Keratinocyte (primary cell): ENCODE measurements at regions not wholly inside any gene's neighbourhood (a gene's known extent, or its start where the extent isn't known, plus 50 kb on each side); places are given as distances from the start of the nearest gene placed in this dataset.

ENCODE experiments used
- DNase-seq: peaks from one replicate; pipeline ENCODE4 v3.0.0-alpha.2; 2011; ENCODE audit warnings: low read depth, missing footprints, low spot score
- FAIRE-seq: peaks from 2 replicates; lab custom pipeline; 2011; peaks lifted over from hg19 to GRCh38; lab: Jason Lieb, UNC
- H2AFZ ChIP-seq: 2 replicates; pipeline ENCODE4 v1.6.0; 2012; ENCODE audit warnings: low read length, control low read depth, inconsistent platforms; ENCODE audit not compliant: control insufficient read depth
- H3K27ac ChIP-seq: 2 replicates; pipeline ENCODE4 v1.5.1; 2011; ENCODE audit warnings: low read length; ENCODE audit not compliant: control insufficient read depth, insufficient read depth
- H3K27me3 ChIP-seq: 3 replicates; pipeline ENCODE4 v1.6.0; 2011; ENCODE audit warnings: low read length; ENCODE audit not compliant: control insufficient read depth, insufficient read depth; ENCODE audit errors: extremely low read depth
- H3K36me3 ChIP-seq, 2 experiments: 2 replicates in 1 of 2; 3 replicates in 1 of 2; pipeline ENCODE4 v1.5.1; 2011; ENCODE audit warnings: low read length in 2 of 2, mild to moderate bottlenecking in 1 of 2; ENCODE audit not compliant: control insufficient read depth in 2 of 2, insufficient read depth in 2 of 2; ENCODE audit errors: extremely low read depth in 1 of 2
- H3K4me1 ChIP-seq: 3 replicates; pipeline ENCODE4 v1.5.1; 2011; ENCODE audit warnings: low read length; ENCODE audit not compliant: control insufficient read depth, insufficient read depth; ENCODE audit errors: extremely low read depth
- H3K4me2 ChIP-seq: 3 replicates; pipeline ENCODE4 v1.6.0; 2011; ENCODE audit warnings: low read depth, low read length; ENCODE audit not compliant: control insufficient read depth, insufficient read depth; ENCODE audit errors: extremely low read depth
- H3K4me3 ChIP-seq, 3 experiments: fragments of 200-600 bp in 1 of 3; sonication (generic) in 1 of 3; 2 replicates in 2 of 3; 3 replicates in 1 of 3; pipeline ENCODE4 v1.5.1; 2011 to 2016; ENCODE audit warnings: low read length in 3 of 3, mild to moderate bottlenecking in 3 of 3, control low read depth in 2 of 3, inconsistent platforms in 1 of 3, low read depth in 1 of 3, mixed read lengths in 1 of 3, mixed run types in 1 of 3, moderate library complexity in 1 of 3; ENCODE audit not compliant: control insufficient read depth in 2 of 3, insufficient read depth in 2 of 3; ENCODE audit errors: extremely low read depth in 1 of 3
- H3K79me2 ChIP-seq: 2 replicates; pipeline ENCODE4 v1.6.0; 2012; ENCODE audit warnings: low read length; ENCODE audit not compliant: control insufficient read depth, insufficient read depth
- H3K9ac ChIP-seq: 3 replicates; pipeline ENCODE4 v1.6.0; 2011; ENCODE audit warnings: low read length; ENCODE audit not compliant: control insufficient read depth, insufficient read depth; ENCODE audit errors: extremely low read depth
- H3K9me1 ChIP-seq: 3 replicates; pipeline ENCODE4 v1.6.0; 2011; ENCODE audit warnings: low read length; ENCODE audit not compliant: control insufficient read depth, insufficient read depth; ENCODE audit errors: extremely low read depth
- H3K9me3 ChIP-seq: 2 replicates; pipeline ENCODE4 v1.5.1; 2012; ENCODE audit warnings: low read depth, low read length; ENCODE audit not compliant: control insufficient read depth
- H4K20me1 ChIP-seq: 3 replicates; pipeline ENCODE4 v1.6.0; 2011; ENCODE audit warnings: low read length; ENCODE audit not compliant: control insufficient read depth, insufficient read depth; ENCODE audit errors: extremely low read depth
- EZH2 ChIP-seq: IDR thresholded peaks from one replicate; pipeline ENCODE4 v1.6.1; 2012; ENCODE audit warnings: inconsistent platforms, mild to moderate bottlenecking, low read length, moderate library complexity
- dilution Hi-C: fragments of 300-500 bp; cut with MboI; formaldehyde crosslinking; loops from one replicate; pipeline ENCODE4 v1.7.0; 2020; ENCODE audit warnings: low sequenced_read_pairs; ENCODE audit not compliant: extremely low pct_ligation_motif_present
- TF ChIP-seq, protein P1 (sequence below), 3 experiments: IDR thresholded peaks in 1 of 3; conservative IDR thresholded peaks in 1 of 3; optimal IDR thresholded peaks in 1 of 3; 2 replicates in 2 of 3; 3 replicates in 1 of 3; pipeline versions ENCODE3 to v1.5.1; 2011; ENCODE audit warnings: low read length in 3 of 3, mild to moderate bottlenecking in 3 of 3, moderate library complexity in 2 of 3, control low read depth in 1 of 3, inconsistent platforms in 1 of 3; ENCODE audit not compliant: insufficient read depth in 2 of 3; ENCODE audit errors: extremely low read depth in 1 of 3

DNA sequence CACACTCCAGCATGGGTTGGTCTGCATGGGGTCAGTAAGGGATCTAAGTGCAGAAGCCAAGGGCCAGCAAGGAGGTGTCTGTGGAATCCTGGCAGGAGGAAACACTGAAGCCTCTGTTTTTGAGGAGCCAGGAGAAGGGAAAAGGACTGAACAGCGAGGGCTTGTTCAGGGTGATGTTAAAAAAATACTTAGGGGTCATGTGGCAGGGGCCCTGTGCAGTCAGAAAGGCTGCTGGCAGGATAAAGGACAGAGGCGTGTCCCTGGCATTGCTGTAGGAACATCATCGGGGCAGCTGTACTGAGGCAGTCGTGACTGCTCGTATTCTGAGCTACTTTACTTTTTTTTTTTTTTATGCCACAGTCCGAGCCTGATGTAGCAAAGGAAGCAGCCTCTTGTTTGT, 127.1 kb upstream of the ZFP64 start:
- no peaks in the 10 kb centered on the region for H3K36me3 ChIP-seq
- no peak overlapping the region for H3K9ac ChIP-seq
- H3K27ac ChIP-seq = no peak overlapping the region
- H3K4me1 ChIP-seq = no peaks in the 10 kb centered on the region
- no peaks in the 10 kb centered on the region for H3K79me2 ChIP-seq
- FAIRE-seq (no peak), DNase-seq (no peak)
- TF ChIP-seq EZH2 = no peak
- TF ChIP-seq, protein P1, sequence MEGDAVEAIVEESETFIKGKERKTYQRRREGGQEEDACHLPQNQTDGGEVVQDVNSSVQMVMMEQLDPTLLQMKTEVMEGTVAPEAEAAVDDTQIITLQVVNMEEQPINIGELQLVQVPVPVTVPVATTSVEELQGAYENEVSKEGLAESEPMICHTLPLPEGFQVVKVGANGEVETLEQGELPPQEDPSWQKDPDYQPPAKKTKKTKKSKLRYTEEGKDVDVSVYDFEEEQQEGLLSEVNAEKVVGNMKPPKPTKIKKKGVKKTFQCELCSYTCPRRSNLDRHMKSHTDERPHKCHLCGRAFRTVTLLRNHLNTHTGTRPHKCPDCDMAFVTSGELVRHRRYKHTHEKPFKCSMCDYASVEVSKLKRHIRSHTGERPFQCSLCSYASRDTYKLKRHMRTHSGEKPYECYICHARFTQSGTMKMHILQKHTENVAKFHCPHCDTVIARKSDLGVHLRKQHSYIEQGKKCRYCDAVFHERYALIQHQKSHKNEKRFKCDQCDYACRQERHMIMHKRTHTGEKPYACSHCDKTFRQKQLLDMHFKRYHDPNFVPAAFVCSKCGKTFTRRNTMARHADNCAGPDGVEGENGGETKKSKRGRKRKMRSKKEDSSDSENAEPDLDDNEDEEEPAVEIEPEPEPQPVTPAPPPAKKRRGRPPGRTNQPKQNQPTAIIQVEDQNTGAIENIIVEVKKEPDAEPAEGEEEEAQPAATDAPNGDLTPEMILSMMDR (optimal IDR thresholded peaks at IDR 0.05 in 1 of 3, IDR thresholded peaks at IDR 0.05 in 1 of 3, conservative IDR thresholded peaks at IDR 0.05 in 1 of 3; ENCODE audit: extremely low read depth in 1 of 3, insufficient read depth in 2 of 3, low read length in 3 of 3) = no peak
- no peak overlapping the region for H2AFZ ChIP-seq
- H3K27me3 ChIP-seq = no peaks in the 10 kb centered on the region
- no peaks in the 10 kb centered on the region for H3K9me1 ChIP-seq
- H3K4me3 ChIP-seq = no peak overlapping the region
- dilution Hi-C loops = no loop called here
- H4K20me1 ChIP-seq = no peaks in the 10 kb centered on the region
- H3K9me3 ChIP-seq = no peaks in the 10 kb centered on the region
- no peak overlapping the region for H3K4me2 ChIP-seq

DNA sequence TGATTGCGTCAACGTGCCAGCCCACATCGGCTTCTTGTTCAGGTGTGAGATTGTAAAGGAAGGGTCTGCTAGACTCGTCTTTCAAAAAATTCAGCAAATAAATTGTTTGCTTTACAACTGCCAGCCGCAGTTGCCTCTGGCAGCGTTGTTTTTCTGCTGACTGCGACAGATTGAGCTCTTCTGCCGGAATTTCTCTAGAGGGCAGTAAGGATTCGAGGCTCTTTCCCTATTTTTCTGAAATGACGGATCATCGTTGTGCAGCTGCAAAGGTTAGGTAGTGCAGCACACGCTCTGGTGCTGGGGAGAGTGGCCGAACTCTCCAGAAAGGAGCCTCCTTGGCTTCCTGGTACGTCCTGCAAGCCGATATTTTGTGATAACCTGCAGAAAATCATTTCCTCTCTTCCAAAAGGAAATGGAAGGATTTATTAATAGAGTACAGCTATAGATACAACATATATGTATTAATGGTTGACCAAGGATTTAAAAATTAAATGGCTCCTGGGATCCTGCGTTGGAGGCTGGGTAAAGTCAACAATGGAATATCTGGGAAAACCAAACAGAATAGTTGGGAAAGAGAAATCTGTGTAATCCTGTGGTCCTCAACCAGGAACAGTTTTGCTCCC, 121.9 kb upstream of the ZFP64 start:
- no peaks in the 10 kb centered on the region for H3K36me3 ChIP-seq
- H3K4me1 ChIP-seq = no peaks in the 10 kb centered on the region
- TF ChIP-seq EZH2 = no peak
- TF ChIP-seq, protein P1 (optimal IDR thresholded peaks at IDR 0.05 in 1 of 3, IDR thresholded peaks at IDR 0.05 in 1 of 3, conservative IDR thresholded peaks at IDR 0.05 in 1 of 3; ENCODE audit: extremely low read depth in 1 of 3, insufficient read depth in 2 of 3, low read length in 3 of 3) = peak; percentile 38 to 52 (median 48)
- H3K9me3 ChIP-seq = no peaks in the 10 kb centered on the region
- no peak overlapping the region for H2AFZ ChIP-seq
- no peaks in the 10 kb centered on the region for H4K20me1 ChIP-seq
- H3K4me2 ChIP-seq = peak overlapping the region; percentile 22
- H3K27me3 ChIP-seq = no peaks in the 10 kb centered on the region
- no peak overlapping the region for H3K9ac ChIP-seq
- no peak overlapping the region for H3K4me3 ChIP-seq
- no peak overlapping the region for H3K27ac ChIP-seq
- DNase-seq (no peak), FAIRE-seq (no peak)
- no peaks in the 10 kb centered on the region for H3K9me1 ChIP-seq
- no peaks in the 10 kb centered on the region for H3K79me2 ChIP-seq
- dilution Hi-C loops = no loop called here
